Eye (tissue), 1 donor: ENCODE measurements at regions not wholly inside any gene's neighbourhood (a gene's known extent, or its start where the extent isn't known, plus 50 kb on each side); places are given as distances from the start of the nearest gene placed in this dataset.

Experiments
- DNase-seq: peaks from one replicate; pipeline ENCODE4 v3.0.0-alpha.2; 2015

- DNase-seq, result no peak
Measured at GRCh38 chr17:14882131-14882530, 383.0 kb downstream of the PMP22 start.

GRCh38 chr17:14875557-14876412 is 389.3 kb downstream of the PMP22 start:
- no peak for DNase-seq

- DNase-seq, result no peak
Measured at GRCh38 chr17:14873996-14874395, 391.1 kb downstream of the PMP22 start.

GRCh38 chr17:14873540-14873939 is 391.6 kb downstream of the PMP22 start:
- no peak for DNase-seq

- no peak for DNase-seq
Measured at GRCh38 chr17:14871921-14872320, 393.2 kb downstream of the PMP22 start.

- DNase-seq, result no peak
Measured at GRCh38 chr17:14866266-14866665, 398.9 kb downstream of the PMP22 start.

GRCh38 chr17:14864127-14864526 is 401.0 kb downstream of the PMP22 start:
- DNase-seq, result no peak

- no peak for DNase-seq
Measured at GRCh38 chr17:14859542-14859941, 405.6 kb downstream of the PMP22 start.

- peak; percentile 35 for DNase-seq
Measured at GRCh38 chr17:14856176-14856575, 408.9 kb downstream of the PMP22 start.

GRCh38 chr17:14854691-14855090 is 410.4 kb downstream of the PMP22 start:
- no peak for DNase-seq

GRCh38 chr17:14845591-14846281 is 419.4 kb downstream of the PMP22 start:
- DNase-seq, result peak; percentile 44

GRCh38 chr17:14843086-14843795 is 421.9 kb downstream of the PMP22 start:
- DNase-seq, result no peak

- no peak for DNase-seq
Measured at GRCh38 chr17:14840616-14841231, 424.4 kb downstream of the PMP22 start.

GRCh38 chr17:14838567-14838966 is 426.6 kb downstream of the PMP22 start:
- no peak for DNase-seq

- no peak for DNase-seq
Measured at GRCh38 chr17:14833201-14833785, 431.8 kb downstream of the PMP22 start.

- peak; percentile 51 for DNase-seq
Measured at GRCh38 chr17:14831491-14831890, 433.6 kb downstream of the PMP22 start.

- no peak for DNase-seq
Measured at GRCh38 chr17:14827396-14827919, 437.7 kb downstream of the PMP22 start.

GRCh38 chr17:14826358-14826757 is 438.8 kb downstream of the PMP22 start:
- DNase-seq, result peak; percentile 67

- no peak for DNase-seq
Measured at GRCh38 chr17:14818469-14818868, 446.7 kb downstream of the PMP22 start.

GRCh38 chr17:14815079-14815478 is 450.0 kb downstream of the PMP22 start:
- DNase-seq, result no peak

- DNase-seq, result no peak
Measured at GRCh38 chr17:14813649-14814370, 451.3 kb downstream of the PMP22 start.

- DNase-seq, result no peak
Measured at GRCh38 chr17:14808425-14808824, 456.7 kb downstream of the PMP22 start.
